ENCODE measurements at regions not wholly inside any gene's neighbourhood (a gene's known extent, or its start where the extent isn't known, plus 50 kb on each side); places are given as distances from the start of the nearest gene placed in this dataset.

GRCh38 chr10:50981904-50982303 is 92.4 kb upstream of the PRKG1 start:
- TF ChIP-seq CTCF (IDR thresholded peaks at IDR 0.05; ENCODE audit: low read depth, low read length, missing input control) (no peak), ZBTB33 (IDR thresholded peaks at IDR 0.05) (no peak), RXRA (IDR thresholded peaks at IDR 0.05) (no peak)

All from liver (tissue), 3 donors.